ENCODE measurements at regions not wholly inside any gene's neighbourhood (a gene's known extent, or its start where the extent isn't known, plus 50 kb on each side); places are given as distances from the start of the nearest gene placed in this dataset.
A peak's percentile ranks its signal among the peaks of the same experiment; 100 is the strongest.

- POLR2A ChIA-PET, result interaction anchor here (0.6 kb wide), 1 partner anchor 497 kb away, joined by 5 read pairs; no protein-coding TSS in a partner anchor
- intact Hi-C loops (cut with micrococcal nuclease), result no loop called here
- Mint-ChIP-seq H3K9me3 (ENCODE audit: unreplicated experiment) (no peaks in the 10 kb centered on the region), H3K4me1 (ENCODE audit: insufficient read depth, unreplicated experiment) (peaks cover 7% of the 10 kb centered on the region), H3K36me3 (ENCODE audit: insufficient read depth, unreplicated experiment) (no peaks in the 10 kb centered on the region), H3K27me3 (ENCODE audit: insufficient read depth, unreplicated experiment) (no peaks in the 10 kb centered on the region), H3K27ac (ENCODE audit: low read depth, unreplicated experiment) (no peak overlapping the region), H3K4me3 (ENCODE audit: unreplicated experiment) (no peak overlapping the region)
- TF ChIP-seq CTCF (IDR thresholded peaks at IDR 0.05; ENCODE audit: unreplicated experiment), result no peak
- no TSS peak for BruUV-seq (replicated peaks)
- DNase-seq (ENCODE audit: unreplicated experiment), result no peak
- CTCF ChIA-PET, result interaction anchor here (0.6 to 1.0 kb wide), 2 partner anchors 94 to 371 kb away, joined by 3 read pairs; no protein-coding TSS in a partner anchor
Measured at GRCh38 chr12:28776220-28776619, 372.9 kb upstream of the FAR2 start.

DNA sequence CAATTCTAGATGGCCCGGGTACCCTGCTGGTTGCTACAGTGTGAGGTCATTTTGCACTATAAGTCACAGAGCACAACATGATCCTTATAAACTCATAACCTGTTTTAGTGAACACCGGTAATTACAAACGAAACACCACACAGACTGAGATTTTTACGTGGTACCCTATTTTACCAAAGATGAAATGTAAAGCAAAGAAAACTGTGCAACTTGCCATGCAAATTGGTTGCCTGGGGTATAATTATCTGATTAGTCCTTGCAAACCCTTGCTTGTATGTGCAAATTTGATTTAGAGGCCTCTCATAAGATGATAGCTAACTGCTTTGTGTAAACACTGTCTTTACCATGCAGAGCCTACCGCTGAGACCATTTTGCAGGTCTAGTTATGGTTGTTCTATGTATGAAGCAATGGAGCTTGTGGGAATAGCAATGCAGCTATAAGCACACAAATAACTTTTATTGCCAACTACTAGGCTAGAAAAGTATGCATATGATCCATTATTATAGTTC is 372.1 kb upstream of the FAR2 start:
- Mint-ChIP-seq H3K36me3 (ENCODE audit: insufficient read depth, unreplicated experiment) (no peaks in the 10 kb centered on the region), H3K4me3 (ENCODE audit: unreplicated experiment) (no peak overlapping the region), H3K4me1 (ENCODE audit: insufficient read depth, unreplicated experiment) (peaks cover 7% of the 10 kb centered on the region), H3K27ac (ENCODE audit: low read depth, unreplicated experiment) (no peak overlapping the region), H3K9me3 (ENCODE audit: unreplicated experiment) (no peaks in the 10 kb centered on the region), H3K27me3 (ENCODE audit: insufficient read depth, unreplicated experiment) (no peaks in the 10 kb centered on the region)
- ChIA-PET CTCF (no interaction called here), POLR2A (no interaction called here)
- intact Hi-C loops (cut with micrococcal nuclease), result no loop called here
- BruUV-seq (replicated peaks), result no TSS peak
- TF ChIP-seq CTCF (IDR thresholded peaks at IDR 0.05; ENCODE audit: unreplicated experiment), result no peak
- no peak for DNase-seq (ENCODE audit: unreplicated experiment)

DNA sequence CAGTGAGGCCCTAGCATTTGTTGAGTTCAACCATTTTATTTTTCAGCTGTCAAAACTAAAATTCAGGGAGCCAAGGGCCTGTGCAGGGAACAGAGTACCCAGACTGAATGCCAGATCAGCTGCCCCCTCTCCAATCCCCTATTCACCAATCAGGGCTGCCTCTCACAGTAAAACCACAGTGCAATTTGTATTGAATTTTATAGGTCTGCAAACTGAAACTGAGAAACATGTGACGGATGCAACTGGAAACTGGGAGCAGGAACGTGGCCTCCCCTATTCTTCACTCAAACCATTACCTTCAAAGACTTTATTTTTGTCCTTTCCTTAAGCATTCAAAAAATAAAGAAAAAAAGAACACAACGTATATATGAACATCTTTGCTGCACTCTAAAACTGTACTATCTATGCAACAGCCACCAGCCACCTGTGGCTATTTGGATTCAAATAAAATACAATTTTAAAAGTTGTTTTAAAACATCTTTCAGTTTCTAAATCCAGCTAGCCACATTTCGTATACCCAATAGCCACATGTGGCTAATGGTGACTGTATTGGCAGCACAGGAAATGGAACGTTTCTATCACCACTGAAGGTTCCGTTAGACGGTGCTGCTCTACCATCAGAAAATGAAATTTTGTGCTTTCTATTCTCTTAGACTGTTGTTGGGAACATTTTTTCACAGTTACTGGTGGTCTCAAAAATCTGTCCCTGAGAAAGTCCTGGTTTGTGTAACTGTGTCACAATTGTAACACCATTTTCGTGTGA is 371.3 kb upstream of the FAR2 start:
- CTCF ChIA-PET, result no interaction called here
- H3K4me3 Mint-ChIP-seq (ENCODE audit: unreplicated experiment), result no peak overlapping the region
- DNase-seq (ENCODE audit: unreplicated experiment), result no peak
- H3K27me3 Mint-ChIP-seq (ENCODE audit: insufficient read depth, unreplicated experiment), result no peaks in the 10 kb centered on the region
- POLR2A ChIA-PET, result no interaction called here
- intact Hi-C loops (cut with micrococcal nuclease), result no loop called here
- no TSS peak for BruUV-seq (replicated peaks)
- H3K9me3 Mint-ChIP-seq (ENCODE audit: unreplicated experiment), result no peaks in the 10 kb centered on the region
- no peak for TF ChIP-seq CTCF (IDR thresholded peaks at IDR 0.05; ENCODE audit: unreplicated experiment)
- H3K4me1 Mint-ChIP-seq (ENCODE audit: insufficient read depth, unreplicated experiment), result peaks cover 7% of the 10 kb centered on the region
- H3K36me3 Mint-ChIP-seq (ENCODE audit: insufficient read depth, unreplicated experiment), result no peaks in the 10 kb centered on the region
- H3K27ac Mint-ChIP-seq (ENCODE audit: low read depth, unreplicated experiment), result no peak overlapping the region

DNA sequence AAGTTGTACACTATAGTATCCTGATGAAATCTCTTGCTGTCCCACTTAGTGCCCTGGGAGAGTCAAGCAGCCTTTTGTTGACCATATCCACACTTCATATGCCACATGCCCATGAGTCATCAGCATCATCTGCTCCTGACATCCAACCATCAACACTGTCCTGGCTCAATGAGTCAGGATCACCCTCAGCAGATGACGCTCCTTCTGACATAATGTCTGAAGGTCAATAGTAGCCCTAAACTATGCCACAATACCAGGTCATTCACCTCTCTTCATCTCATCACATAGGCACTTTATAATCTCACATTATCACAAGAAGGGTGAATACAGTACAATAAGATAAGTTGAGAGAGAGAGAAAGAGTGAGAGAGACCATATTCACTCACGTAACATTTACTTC is 369.0 kb upstream of the FAR2 start:
- intact Hi-C loops (cut with micrococcal nuclease), result no loop called here
- CTCF ChIA-PET, result no interaction called here
- no peaks in the 10 kb centered on the region for H3K36me3 Mint-ChIP-seq (ENCODE audit: insufficient read depth, unreplicated experiment)
- no peaks in the 10 kb centered on the region for H3K9me3 Mint-ChIP-seq (ENCODE audit: unreplicated experiment)
- no peak overlapping the region for H3K4me3 Mint-ChIP-seq (ENCODE audit: unreplicated experiment)
- peak; percentile 80 for DNase-seq (ENCODE audit: unreplicated experiment)
- POLR2A ChIA-PET, result no interaction called here
- peak overlapping the region; percentile 14 for H3K27ac Mint-ChIP-seq (ENCODE audit: low read depth, unreplicated experiment)
- H3K4me1 Mint-ChIP-seq (ENCODE audit: insufficient read depth, unreplicated experiment), result peaks cover 7% of the 10 kb centered on the region
- no peak for TF ChIP-seq CTCF (IDR thresholded peaks at IDR 0.05; ENCODE audit: unreplicated experiment)
- H3K27me3 Mint-ChIP-seq (ENCODE audit: insufficient read depth, unreplicated experiment), result no peaks in the 10 kb centered on the region
- no TSS peak for BruUV-seq (replicated peaks)

All from MCF 10A (cell line).